Endothelial cell of umbilical vein (primary cell): ENCODE measurements at regions not wholly inside any gene's neighbourhood (a gene's known extent, or its start where the extent isn't known, plus 50 kb on each side); places are given as distances from the start of the nearest gene placed in this dataset.

Source experiments
- BruUV-seq: library from RNA; stranded (reverse); fragments of 400-500 nt; replicated peaks from 2 replicates; lab custom pipeline; 2021; lab: Mats Ljungman, UMichigan
- CTCF ChIA-PET: fragments of 300-600, 350-600 bp; sonication (Branson Sonifier 250); formaldehyde crosslinking; loops from one replicate; lab custom pipeline; 2021; ENCODE audit warnings: antibody characterized with exemption, inconsistent platforms; lab: Charles Lee
- POLR2A ChIA-PET: fragments of 300-600, 350-600 bp; sonication (Branson Sonifier 250); formaldehyde crosslinking; loops from one replicate; lab custom pipeline; 2021; ENCODE audit warnings: antibody characterized with exemption, inconsistent platforms; lab: Charles Lee
- DNase-seq: peaks from one replicate; pipeline ENCODE4 v3.0.0-alpha.2; 2011; ENCODE audit warnings: low read depth, low spot score
- FAIRE-seq: peaks from 2 replicates; lab custom pipeline; 2011; peaks lifted over from hg19 to GRCh38; lab: Jason Lieb, UNC
- H2AFZ ChIP-seq: 2 replicates; pipeline ENCODE4 v1.6.0; 2012; ENCODE audit warnings: low read depth, low read length, control low read depth, inconsistent platforms
- H3K27ac ChIP-seq: 2 replicates; pipeline ENCODE4 v1.5.1; 2011; ENCODE audit warnings: low read depth, mild to moderate bottlenecking, control low read depth, low read length, moderate library complexity; ENCODE audit not compliant: insufficient read depth
- H3K27me3 ChIP-seq, 2 experiments: 2 replicates each; pipeline versions ENCODE4 v1.6.0 to v1.6.1; 2011; ENCODE audit warnings: low read length in 2 of 2, mixed read lengths in 1 of 2; ENCODE audit not compliant: control insufficient read depth in 2 of 2, insufficient read depth in 2 of 2
- H3K36me3 ChIP-seq, 2 experiments: 2 replicates in 1 of 2; 3 replicates in 1 of 2; pipeline ENCODE4 v1.5.1; 2011; ENCODE audit warnings: low read length in 2 of 2, mild to moderate bottlenecking in 1 of 2, moderate library complexity in 1 of 2; ENCODE audit not compliant: control insufficient read depth in 2 of 2, insufficient read depth in 2 of 2; ENCODE audit errors: extremely low read depth in 1 of 2
- H3K4me1 ChIP-seq: 3 replicates; pipeline ENCODE4 v1.5.1; 2011; ENCODE audit warnings: mild to moderate bottlenecking, low read length; ENCODE audit not compliant: control insufficient read depth, insufficient read depth; ENCODE audit errors: extremely low read depth
- H3K4me2 ChIP-seq: 2 replicates; pipeline ENCODE4 v1.6.1; 2011; ENCODE audit warnings: low read length, control low read depth, mixed read lengths; ENCODE audit not compliant: insufficient read depth
- H3K4me3 ChIP-seq, 3 experiments: fragments of 200-600 bp in 1 of 3; sonication (generic), shearing (Covaris generic) in 1 of 3; replicated peaks in 1 of 3; 2 replicates each; pipeline ENCODE4 v1.5.1; 2011 to 2016; ENCODE audit warnings: control low read depth in 3 of 3, low read length in 3 of 3, mild to moderate bottlenecking in 2 of 3, inconsistent platforms in 1 of 3, low read depth in 1 of 3, moderate library complexity in 1 of 3; ENCODE audit not compliant: insufficient read depth in 1 of 3
- H3K79me2 ChIP-seq: 2 replicates; pipeline ENCODE4 v1.6.0; 2012; ENCODE audit warnings: low read length, inconsistent platforms; ENCODE audit not compliant: control insufficient read depth, insufficient read depth
- H3K9ac ChIP-seq: replicated peaks from 2 replicates; pipeline ENCODE3; 2011; ENCODE audit warnings: low read length, control low read depth; ENCODE audit not compliant: insufficient read depth; ENCODE audit errors: extremely low read depth
- H3K9me1 ChIP-seq: replicated peaks from 3 replicates; pipeline ENCODE4 v1.6.0; 2011; ENCODE audit warnings: mild to moderate bottlenecking, low read length; ENCODE audit not compliant: control insufficient read depth, insufficient read depth; ENCODE audit errors: extremely low read depth
- H3K9me3 ChIP-seq: replicated peaks from 2 replicates; pipeline ENCODE4 v1.5.1; 2012; ENCODE audit warnings: low read length, inconsistent platforms; ENCODE audit not compliant: control insufficient read depth, insufficient read depth
- H4K20me1 ChIP-seq: replicated peaks from 2 replicates; pipeline ENCODE3; 2011; ENCODE audit warnings: mild to moderate bottlenecking, low read length; ENCODE audit not compliant: control insufficient read depth, insufficient read depth; ENCODE audit errors: extremely low read depth
- EZH2 ChIP-seq: IDR thresholded peaks from 2 replicates; pipeline ENCODE4 v1.6.1; 2012; ENCODE audit warnings: borderline replicate concordance, low read depth, mild to moderate bottlenecking, moderate library complexity, low read length, inconsistent platforms; ENCODE audit not compliant: severe bottlenecking
- FOS ChIP-seq: IDR thresholded peaks from 2 replicates; pipeline ENCODE4 v1.6.1; 2011; ENCODE audit warnings: mild to moderate bottlenecking, low read length, moderate library complexity, borderline replicate concordance; ENCODE audit not compliant: insufficient read depth
- GATA2 ChIP-seq: IDR thresholded peaks from 2 replicates; pipeline ENCODE4 v1.7.0; 2011; ENCODE audit warnings: low read depth, mild to moderate bottlenecking, moderate library complexity, mixed read lengths, low read length; ENCODE audit not compliant: insufficient read length, insufficient read depth
- JUN ChIP-seq: IDR thresholded peaks from 2 replicates; pipeline ENCODE4 v1.6.1; 2011; ENCODE audit warnings: borderline replicate concordance, low read depth; ENCODE audit not compliant: insufficient read length, insufficient read depth
- MYC ChIP-seq: IDR thresholded peaks from one replicate; pipeline ENCODE4 v1.6.1; 2011; ENCODE audit warnings: mild to moderate bottlenecking, low read depth, low read length
- POLR2A ChIP-seq: IDR thresholded peaks from 2 replicates; pipeline ENCODE4 v1.6.1; 2012; ENCODE audit warnings: low read depth, mild to moderate bottlenecking, control low read depth, low read length
- POLR2AphosphoS5 ChIP-seq: IDR thresholded peaks from 2 replicates; pipeline ENCODE4 v1.6.1; 2012; ENCODE audit warnings: low read depth, mild to moderate bottlenecking, control low read depth, low read length, moderate library complexity; ENCODE audit not compliant: insufficient read depth
- dilution Hi-C: fragments of 300-500 bp; cut with MboI; formaldehyde crosslinking; loops from one replicate; pipeline ENCODE4 v1.15.0; 2019; ENCODE audit warnings: low sequenced_read_pairs; ENCODE audit not compliant: extremely low pct_ligation_motif_present
- intact Hi-C: fragments of 100-400 bp; cut with micrococcal nuclease; formaldehyde crosslinking; loops from one replicate; pipeline ENCODE4 v1.10.0; 2022
- TF ChIP-seq, protein P1 (sequence below): IDR thresholded peaks from 2 replicates; pipeline ENCODE4 v1.6.1; 2011; ENCODE audit not compliant: insufficient read depth, insufficient read length
- TF ChIP-seq, protein P2 (sequence below), 2 donors: IDR thresholded peaks; 1 replicate in 1 of 2; 2 replicates in 1 of 2; pipeline ENCODE4 v1.5.1; 2011; ENCODE audit warnings: low read length in 2 of 2, mild to moderate bottlenecking in 2 of 2, moderate library complexity in 2 of 2, control low read depth in 1 of 2, inconsistent platforms in 1 of 2, low read depth in 1 of 2; ENCODE audit not compliant: insufficient read depth in 1 of 2; ENCODE audit errors: extremely low read depth in 1 of 2

DNA sequence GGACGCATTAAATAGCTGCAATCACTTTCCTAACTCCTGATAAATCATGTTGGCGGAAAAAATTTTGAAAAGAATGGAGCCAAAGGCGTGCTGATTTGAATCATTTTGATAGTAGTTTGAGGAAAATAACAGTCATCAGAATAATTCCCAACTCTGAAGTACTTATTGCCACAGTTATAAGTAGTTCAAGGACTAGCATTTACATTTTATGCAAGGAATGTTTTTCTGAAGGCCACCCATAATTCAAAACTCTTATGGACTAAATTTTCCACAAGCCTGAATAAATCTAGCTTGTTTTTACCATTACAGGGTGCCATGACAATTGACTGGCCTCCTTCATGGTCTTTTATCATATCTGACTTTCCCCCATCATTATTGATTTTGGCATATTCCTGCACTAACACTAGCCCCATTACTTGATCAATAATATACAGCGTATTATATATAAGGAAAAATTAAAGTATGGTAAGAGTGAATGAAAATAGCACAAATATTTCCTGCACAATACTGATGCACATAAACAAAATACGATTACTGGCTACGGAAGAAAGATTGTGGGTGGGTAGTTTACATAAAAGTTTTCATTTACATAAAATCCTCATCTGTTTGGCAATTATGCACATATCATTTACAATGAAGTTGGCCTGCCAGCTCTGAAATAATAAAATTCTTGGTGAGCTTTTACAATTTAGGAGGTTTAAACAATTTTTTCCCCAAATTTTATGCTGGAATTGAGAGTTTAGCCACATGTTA, 334.6 kb downstream of the ARL6IP6 start:
- H3K27me3 ChIP-seq = no peaks in the 10 kb centered on the region
- H3K9me3 ChIP-seq = peaks cover 2% of the 10 kb centered on the region
- H3K4me1 ChIP-seq = no peaks in the 10 kb centered on the region
- no peaks in the 10 kb centered on the region for H3K9me1 ChIP-seq
- POLR2A ChIA-PET = no interaction called here
- H3K27ac ChIP-seq = no peak overlapping the region
- H3K9ac ChIP-seq = no peak overlapping the region
- dilution Hi-C loops (no loop called here), intact Hi-C loops (no loop called here)
- DNase-seq (no peak), FAIRE-seq (no peak)
- TF ChIP-seq FOS = no peak
- TF ChIP-seq, protein P1, sequence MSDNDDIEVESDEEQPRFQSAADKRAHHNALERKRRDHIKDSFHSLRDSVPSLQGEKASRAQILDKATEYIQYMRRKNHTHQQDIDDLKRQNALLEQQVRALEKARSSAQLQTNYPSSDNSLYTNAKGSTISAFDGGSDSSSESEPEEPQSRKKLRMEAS = no peak
- no peak for TF ChIP-seq MYC
- H3K36me3 ChIP-seq = no peaks in the 10 kb centered on the region
- H4K20me1 ChIP-seq = no peaks in the 10 kb centered on the region
- H2AFZ ChIP-seq = no peak overlapping the region
- CTCF ChIA-PET = no interaction called here
- no peak overlapping the region for H3K4me2 ChIP-seq
- no TSS peak for BruUV-seq
- H3K79me2 ChIP-seq = no peaks in the 10 kb centered on the region
- no peak overlapping the region for H3K4me3 ChIP-seq

DNA sequence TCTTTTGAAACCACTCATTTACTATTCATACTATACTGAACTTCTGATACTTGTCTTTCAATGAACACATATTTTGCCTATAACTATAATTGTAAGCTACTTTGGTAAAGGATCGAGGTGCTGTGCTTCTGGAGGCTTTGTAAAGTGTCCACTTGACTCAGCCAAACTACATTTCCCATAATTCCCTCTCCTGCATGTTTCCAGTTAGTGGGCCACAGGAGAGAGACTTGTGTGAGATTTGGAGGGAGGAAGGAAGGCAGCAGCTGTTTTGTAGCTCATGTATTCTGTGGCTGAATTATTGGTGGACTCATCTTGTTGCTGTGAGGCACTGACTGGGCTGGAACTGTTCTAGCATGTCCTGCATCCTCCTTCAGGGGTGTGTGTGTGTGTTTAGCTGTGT, 328.8 kb downstream of the ARL6IP6 start:
- Histone ChIP-seq H3K4me2 (no peak overlapping the region), H3K9ac (no peak overlapping the region), H4K20me1 (no peaks in the 10 kb centered on the region), H3K9me3 (peaks cover 2% of the 10 kb centered on the region), H3K4me3 (no peak overlapping the region), H3K79me2 (no peaks in the 10 kb centered on the region), H3K4me1 (no peaks in the 10 kb centered on the region), H3K36me3 (no peaks in the 10 kb centered on the region), H3K27ac (no peak overlapping the region), H3K9me1 (no peaks in the 10 kb centered on the region), H3K27me3 (no peaks in the 10 kb centered on the region), H2AFZ (no peak overlapping the region)
- DNase-seq (no peak), FAIRE-seq (no peak)
- TF ChIP-seq POLR2AphosphoS5 (no peak), JUN (no peak), POLR2A (no peak), GATA2 (no peak), EZH2 (no peak), FOS (no peak), MYC (no peak)
- TF ChIP-seq, protein P1 = no peak
- TF ChIP-seq, protein P2, sequence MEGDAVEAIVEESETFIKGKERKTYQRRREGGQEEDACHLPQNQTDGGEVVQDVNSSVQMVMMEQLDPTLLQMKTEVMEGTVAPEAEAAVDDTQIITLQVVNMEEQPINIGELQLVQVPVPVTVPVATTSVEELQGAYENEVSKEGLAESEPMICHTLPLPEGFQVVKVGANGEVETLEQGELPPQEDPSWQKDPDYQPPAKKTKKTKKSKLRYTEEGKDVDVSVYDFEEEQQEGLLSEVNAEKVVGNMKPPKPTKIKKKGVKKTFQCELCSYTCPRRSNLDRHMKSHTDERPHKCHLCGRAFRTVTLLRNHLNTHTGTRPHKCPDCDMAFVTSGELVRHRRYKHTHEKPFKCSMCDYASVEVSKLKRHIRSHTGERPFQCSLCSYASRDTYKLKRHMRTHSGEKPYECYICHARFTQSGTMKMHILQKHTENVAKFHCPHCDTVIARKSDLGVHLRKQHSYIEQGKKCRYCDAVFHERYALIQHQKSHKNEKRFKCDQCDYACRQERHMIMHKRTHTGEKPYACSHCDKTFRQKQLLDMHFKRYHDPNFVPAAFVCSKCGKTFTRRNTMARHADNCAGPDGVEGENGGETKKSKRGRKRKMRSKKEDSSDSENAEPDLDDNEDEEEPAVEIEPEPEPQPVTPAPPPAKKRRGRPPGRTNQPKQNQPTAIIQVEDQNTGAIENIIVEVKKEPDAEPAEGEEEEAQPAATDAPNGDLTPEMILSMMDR (IDR thresholded peaks at IDR 0.05; ENCODE audit: extremely low read depth in 1 of 2, insufficient read depth in 1 of 2, low read depth in 1 of 2, low read length in 2 of 2) = no peak
- POLR2A ChIA-PET = no interaction called here
- intact Hi-C loops (no loop called here), dilution Hi-C loops (no loop called here)
- BruUV-seq = no TSS peak
- CTCF ChIA-PET = no interaction called here
